ENCODE measurements at regions not wholly inside any gene's neighbourhood (a gene's known extent, or its start where the extent isn't known, plus 50 kb on each side); places are given as distances from the start of the nearest gene placed in this dataset.

DNA sequence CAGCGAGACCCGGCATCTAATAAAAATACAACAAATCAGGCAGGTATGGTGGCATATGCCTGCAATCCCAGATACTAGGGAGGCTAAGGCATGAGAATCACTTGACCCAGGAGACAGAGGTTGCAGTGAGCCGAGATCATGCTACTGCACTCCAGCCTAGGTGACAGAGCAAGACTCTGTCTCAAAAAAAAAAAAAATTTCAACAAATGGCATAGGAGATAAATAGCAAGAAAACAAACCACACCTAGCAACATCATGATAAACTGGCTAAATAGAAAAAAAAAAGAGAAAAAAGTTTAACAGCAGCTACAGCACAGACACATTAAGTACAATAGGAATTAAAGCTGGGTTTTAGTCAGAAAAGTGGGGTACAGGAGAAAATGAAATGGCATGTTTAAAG is 1034.6 kb upstream of the LRRN3 start:
- POLR2A ChIA-PET, result no interaction called here
- H3K9me3 Mint-ChIP-seq, result no peaks in the 10 kb centered on the region
- H3K27me3 Mint-ChIP-seq, result peaks cover 1% of the 10 kb centered on the region
- ATAC-seq, result no peak
- intact Hi-C loops (cut with micrococcal nuclease), result no loop called here
- no peak overlapping the region for H3K27ac Mint-ChIP-seq
- TF ChIP-seq, protein P1, sequence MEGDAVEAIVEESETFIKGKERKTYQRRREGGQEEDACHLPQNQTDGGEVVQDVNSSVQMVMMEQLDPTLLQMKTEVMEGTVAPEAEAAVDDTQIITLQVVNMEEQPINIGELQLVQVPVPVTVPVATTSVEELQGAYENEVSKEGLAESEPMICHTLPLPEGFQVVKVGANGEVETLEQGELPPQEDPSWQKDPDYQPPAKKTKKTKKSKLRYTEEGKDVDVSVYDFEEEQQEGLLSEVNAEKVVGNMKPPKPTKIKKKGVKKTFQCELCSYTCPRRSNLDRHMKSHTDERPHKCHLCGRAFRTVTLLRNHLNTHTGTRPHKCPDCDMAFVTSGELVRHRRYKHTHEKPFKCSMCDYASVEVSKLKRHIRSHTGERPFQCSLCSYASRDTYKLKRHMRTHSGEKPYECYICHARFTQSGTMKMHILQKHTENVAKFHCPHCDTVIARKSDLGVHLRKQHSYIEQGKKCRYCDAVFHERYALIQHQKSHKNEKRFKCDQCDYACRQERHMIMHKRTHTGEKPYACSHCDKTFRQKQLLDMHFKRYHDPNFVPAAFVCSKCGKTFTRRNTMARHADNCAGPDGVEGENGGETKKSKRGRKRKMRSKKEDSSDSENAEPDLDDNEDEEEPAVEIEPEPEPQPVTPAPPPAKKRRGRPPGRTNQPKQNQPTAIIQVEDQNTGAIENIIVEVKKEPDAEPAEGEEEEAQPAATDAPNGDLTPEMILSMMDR (IDR thresholded peaks at IDR 0.05), result no peak
- no peaks in the 10 kb centered on the region for H3K4me1 Mint-ChIP-seq (ENCODE audit: low read depth)
- no peak for DNase-seq
- H3K4me3 Mint-ChIP-seq, result no peak overlapping the region
- H3K36me3 Mint-ChIP-seq (ENCODE audit: low read depth), result no peaks in the 10 kb centered on the region
- CTCF ChIA-PET, result no interaction called here

DNA sequence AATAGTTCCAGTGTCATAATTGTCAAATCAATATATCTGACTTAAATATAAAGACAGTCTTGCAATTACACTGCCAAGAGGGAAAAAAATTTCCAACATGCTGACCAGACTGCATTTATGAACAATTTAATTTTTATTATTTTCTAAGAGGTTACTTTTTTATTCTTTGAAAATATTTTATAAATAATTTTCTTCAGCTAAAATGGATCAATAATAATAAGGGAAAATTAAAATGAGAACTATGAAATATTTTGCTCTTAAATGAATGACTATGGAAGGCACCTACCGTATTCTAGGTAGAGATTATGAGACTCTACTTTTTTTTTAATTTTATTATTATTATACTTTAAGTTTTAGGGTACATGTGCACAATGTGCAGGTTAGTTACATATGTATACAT is 1032.5 kb upstream of the LRRN3 start:
- no peaks in the 10 kb centered on the region for H3K4me1 Mint-ChIP-seq (ENCODE audit: low read depth)
- TF ChIP-seq, protein P1 (IDR thresholded peaks at IDR 0.05), result no peak
- POLR2A ChIA-PET, result no interaction called here
- no peaks in the 10 kb centered on the region for H3K36me3 Mint-ChIP-seq (ENCODE audit: low read depth)
- peaks cover 1% of the 10 kb centered on the region for H3K27me3 Mint-ChIP-seq
- H3K27ac Mint-ChIP-seq, result no peak overlapping the region
- no peaks in the 10 kb centered on the region for H3K9me3 Mint-ChIP-seq
- no peak for DNase-seq
- no peak overlapping the region for H3K4me3 Mint-ChIP-seq
- intact Hi-C loops (cut with micrococcal nuclease), result no loop called here
- ATAC-seq, result no peak
- CTCF ChIA-PET, result no interaction called here

GRCh38 chr7:110061387-110061786 is 1029.5 kb upstream of the LRRN3 start:
- TF ChIP-seq, protein P1 (IDR thresholded peaks at IDR 0.05), result no peak
- Mint-ChIP-seq H3K36me3 (ENCODE audit: low read depth) (no peaks in the 10 kb centered on the region), H3K4me3 (no peak overlapping the region), H3K27ac (no peak overlapping the region), H3K27me3 (no peaks in the 10 kb centered on the region), H3K9me3 (no peaks in the 10 kb centered on the region), H3K4me1 (ENCODE audit: low read depth) (no peaks in the 10 kb centered on the region)
- no peak for DNase-seq
- ChIA-PET POLR2A (no interaction called here), CTCF (no interaction called here)
- ATAC-seq, result no peak
- intact Hi-C loops (cut with micrococcal nuclease), result no loop called here

- TF ChIP-seq, protein P1 (IDR thresholded peaks at IDR 0.05), result no peak
- POLR2A ChIA-PET, result no interaction called here
- no peak for ATAC-seq
Observed at GRCh38 chr7:110065121-110065520, 1025.8 kb upstream of the LRRN3 start.

DNA sequence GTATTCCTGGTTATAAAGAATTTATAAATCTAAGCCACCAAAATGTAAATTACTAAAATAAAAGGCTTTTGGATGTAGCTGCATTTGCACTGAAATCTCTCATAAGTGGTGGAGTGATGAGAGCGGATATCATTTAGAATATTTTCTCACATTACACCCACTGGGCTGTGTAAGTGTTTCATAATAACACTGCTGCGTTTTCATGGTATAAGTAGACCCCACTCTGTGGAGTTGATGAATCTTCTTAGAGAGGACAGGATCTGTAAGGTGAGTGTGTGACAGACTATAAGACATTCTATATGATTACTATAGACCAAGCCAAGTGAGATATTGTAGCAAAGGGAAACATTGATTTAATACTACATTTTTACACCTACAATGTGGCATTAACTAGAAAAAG is 1024.1 kb upstream of the LRRN3 start:
- DNase-seq (no peak), ATAC-seq (no peak)
- TF ChIP-seq, protein P1 (IDR thresholded peaks at IDR 0.05), result no peak
- Mint-ChIP-seq H3K4me3 (no peak overlapping the region), H3K27ac (no peak overlapping the region), H3K36me3 (ENCODE audit: low read depth) (no peaks in the 10 kb centered on the region), H3K27me3 (peaks cover 1% of the 10 kb centered on the region), H3K4me1 (ENCODE audit: low read depth) (no peaks in the 10 kb centered on the region), H3K9me3 (no peaks in the 10 kb centered on the region)
- POLR2A ChIA-PET, result no interaction called here
- intact Hi-C loops (cut with micrococcal nuclease), result no loop called here
- CTCF ChIA-PET, result no interaction called here

More at GRCh38 chr7:110065121-110065520, 1025.8 kb upstream of the LRRN3 start:
- intact Hi-C loops (cut with micrococcal nuclease), result no loop called here
- Mint-ChIP-seq H3K36me3 (ENCODE audit: low read depth) (no peaks in the 10 kb centered on the region), H3K27me3 (peaks cover 1% of the 10 kb centered on the region), H3K9me3 (no peaks in the 10 kb centered on the region), H3K27ac (no peak overlapping the region), H3K4me3 (no peak overlapping the region), H3K4me1 (ENCODE audit: low read depth) (no peaks in the 10 kb centered on the region)
- CTCF ChIA-PET, result no interaction called here
- no peak for DNase-seq

Measured in activated CD8-positive, alpha-beta T cell treated with anti-CD3 and anti-CD28 coated beads for 36 hours (primary cell).